C4-2B (cell line): ENCODE measurements at regions not wholly inside any gene's neighbourhood (a gene's known extent, or its start where the extent isn't known, plus 50 kb on each side); places are given as distances from the start of the nearest gene placed in this dataset.

Experiments
- CTCF ChIP-seq: fragments of 450-650 bp; conservative IDR thresholded peaks from 2 replicates; pipeline ENCODE4 v1.5.1; 2017; ENCODE audit warnings: mild to moderate bottlenecking
- ZFX ChIP-seq: fragments of 450-650 bp; IDR thresholded peaks from 2 replicates; pipeline ENCODE4 v1.6.1; 2017

- TF ChIP-seq CTCF (no peak), ZFX (no peak)
These were observed 177.2 kb downstream of the BUB3 start for GRCh38 chr10:123331438-123331837.
